HCT116 (cell line): ENCODE measurements at regions not wholly inside any gene's neighbourhood (a gene's known extent, or its start where the extent isn't known, plus 50 kb on each side); places are given as distances from the start of the nearest gene placed in this dataset.

Experiments
- ATAC-seq: fragments of 200-7000 bp; cut with Tn5 transposase; 2 replicates; pipeline ENCODE4 v1.9.1; 2020; ENCODE audit warnings: mild to moderate bottlenecking, moderate library complexity
- BruUV-seq: library from RNA; stranded (reverse); fragments of 400-500 nt; replicated peaks from 2 replicates; lab custom pipeline; 2021; lab: Mats Ljungman, UMichigan
- CTCF ChIA-PET: fragments of 300-600 bp; sonication (Branson Sonifier 250); formaldehyde crosslinking; loops from one replicate; lab custom pipeline; 2021; ENCODE audit warnings: antibody characterized with exemption; lab: Charles Lee
- POLR2A ChIA-PET: fragments of 300-600, 350-600 bp; sonication (Branson Sonifier 250); formaldehyde crosslinking; loops from one replicate; lab custom pipeline; 2021; ENCODE audit warnings: antibody characterized with exemption; lab: Charles Lee
- RAD21 ChIA-PET, 2 experiments: fragments of 300-600 bp; sonication (Branson Sonifier 250); formaldehyde crosslinking; loops; one replicate each; lab custom pipeline; 2023; ENCODE audit warnings: low total read pairs in 2 of 2; ENCODE audit not compliant: uncharacterized antibody in 2 of 2, unreplicated experiment in 2 of 2, low non-redundant PET in 1 of 2; lab: Charles Lee
- DNase-seq: peaks from one replicate; pipeline ENCODE4 v3.0.0-alpha.2; 2010; ENCODE audit warnings: low read depth, low spot score
- H2AFZ ChIP-seq: fragments of 200-600 bp; shearing (Covaris generic), sonication (generic); 2 replicates; pipeline ENCODE4 v1.6.1; 2017; ENCODE audit warnings: low read depth, mixed run types, mixed read lengths, antibody characterized with exemption, low read length; ENCODE audit not compliant: poor library complexity, severe bottlenecking
- H3K27ac ChIP-seq: 2 replicates; pipeline ENCODE4 v1.5.1; 2012; ENCODE audit warnings: low read depth, low read length
- H3K27me3 ChIP-seq: fragments of 200-600 bp; sonication (generic); 2 replicates; pipeline ENCODE4 v1.6.1; 2016; ENCODE audit warnings: mixed run types, low read length, mixed read lengths; ENCODE audit not compliant: insufficient read depth
- H3K36me3 ChIP-seq, 2 experiments: fragments of 200-500 bp in 1 of 2; fragments of 200-600 bp in 1 of 2; sonication (Bioruptor generic) in 1 of 2; sonication (generic) in 1 of 2; 2 replicates each; pipeline versions ENCODE4 v1.5.1 to v1.6.1; 2014 to 2016; ENCODE audit warnings: low read length in 2 of 2, inconsistent platforms in 1 of 2, mixed read lengths in 1 of 2, mixed run types in 1 of 2; ENCODE audit not compliant: insufficient read depth in 2 of 2, control insufficient read depth in 1 of 2
- H3K4me1 ChIP-seq, 2 experiments: fragments of 200-600 bp in 1 of 2; sonication (generic) in 1 of 2; 2 replicates each; pipeline versions ENCODE4 v1.5.1 to v1.6.1; 2012 to 2017; ENCODE audit warnings: low read length in 2 of 2, inconsistent platforms in 1 of 2, mild to moderate bottlenecking in 1 of 2, mixed read lengths in 1 of 2, mixed run types in 1 of 2, moderate library complexity in 1 of 2; ENCODE audit not compliant: insufficient read depth in 2 of 2, control insufficient read depth in 1 of 2
- H3K4me2 ChIP-seq: fragments of 200-600 bp; sonication (generic); 2 replicates; pipeline ENCODE4 v1.6.1; 2017; ENCODE audit warnings: mixed run types, low read length, mixed read lengths
- H3K4me3 ChIP-seq, 2 experiments: fragments of 200-600 bp in 1 of 2; sonication (generic) in 1 of 2; replicated peaks in 1 of 2; 2 replicates each; pipeline ENCODE4 v1.5.1; 2011 to 2016; ENCODE audit warnings: low read length in 2 of 2, control low read depth in 1 of 2, low read depth in 1 of 2, mild to moderate bottlenecking in 1 of 2, mixed read lengths in 1 of 2, mixed run types in 1 of 2
- H3K79me2 ChIP-seq: fragments of 200-600 bp; sonication (generic); 2 replicates; pipeline ENCODE4 v1.6.1; 2017; ENCODE audit warnings: mild to moderate bottlenecking, mixed run types, low read length, moderate library complexity, mixed read lengths; ENCODE audit not compliant: insufficient read depth
- H3K9ac ChIP-seq: fragments of 200-600 bp; sonication (generic); 2 replicates; pipeline ENCODE4 v1.6.1; 2016; ENCODE audit warnings: low read length, mixed read lengths
- H3K9me2 ChIP-seq: fragments of 200-600 bp; sonication (generic), shearing (Covaris generic); 2 replicates; pipeline ENCODE4 v1.6.1; 2017; ENCODE audit warnings: mixed run types, mild to moderate bottlenecking, moderate library complexity; ENCODE audit not compliant: insufficient read depth
- H3K9me3 ChIP-seq, 2 experiments: fragments of 200-500 bp in 1 of 2; fragments of 200-600 bp in 1 of 2; sonication (Bioruptor generic) in 1 of 2; sonication (generic) in 1 of 2; 2 replicates each; pipeline ENCODE4 v1.6.1; 2014 to 2017; ENCODE audit warnings: low read length in 2 of 2, mixed read lengths in 2 of 2, inconsistent platforms in 1 of 2, low read depth in 1 of 2, mild to moderate bottlenecking in 1 of 2, mixed run types in 1 of 2, moderate library complexity in 1 of 2; ENCODE audit not compliant: control insufficient read depth in 1 of 2, insufficient read depth in 1 of 2
- H4K20me1 ChIP-seq: fragments of 200-600 bp; sonication (generic), shearing (Covaris generic); 2 replicates; pipeline ENCODE4 v1.6.1; 2017; ENCODE audit warnings: mixed run types, mild to moderate bottlenecking, moderate library complexity; ENCODE audit not compliant: insufficient read depth
- ATF3 ChIP-seq: IDR thresholded peaks from 2 replicates; pipeline ENCODE4 v1.6.1; 2012
- CBX3 ChIP-seq: IDR thresholded peaks from 2 replicates; pipeline ENCODE4 v1.6.1; 2012; ENCODE audit warnings: low read depth
- CEBPB ChIP-seq: IDR thresholded peaks from 2 replicates; pipeline ENCODE4 v1.6.1; 2012; ENCODE audit warnings: low read depth
- CTCF ChIP-seq, 3 experiments: fragments of 200-600 bp in 1 of 3; sonication (generic) in 1 of 3; IDR thresholded peaks in 2 of 3; conservative IDR thresholded peaks in 1 of 3; 2 replicates each; pipeline ENCODE4 v1.5.1; 2012 to 2017; ENCODE audit warnings: low read depth in 2 of 3, low read length in 2 of 3, antibody characterized with exemption in 1 of 3, borderline replicate concordance in 1 of 3, control low read depth in 1 of 3, mild to moderate bottlenecking in 1 of 3, mixed read lengths in 1 of 3, mixed run types in 1 of 3, moderate library complexity in 1 of 3; ENCODE audit not compliant: insufficient read depth in 1 of 3
- ELF1 ChIP-seq: IDR thresholded peaks from 2 replicates; pipeline ENCODE4 v1.6.1; 2012; ENCODE audit warnings: low read depth, borderline replicate concordance
- EZH2phosphoT487 ChIP-seq: fragments of 200-600 bp; IDR thresholded peaks from 2 replicates; pipeline ENCODE4 v1.6.1; 2018; ENCODE audit warnings: antibody characterized with exemption, borderline replicate concordance
- FOSL1 ChIP-seq: IDR thresholded peaks from 2 replicates; pipeline ENCODE4 v1.6.1; 2012; ENCODE audit warnings: low read depth
- JUND ChIP-seq: IDR thresholded peaks from 2 replicates; pipeline ENCODE4 v1.6.1; 2012
- POLR2A ChIP-seq: IDR thresholded peaks from 2 replicates; pipeline ENCODE4 v1.7.0; 2011; ENCODE audit warnings: borderline replicate concordance; ENCODE audit not compliant: insufficient read depth, insufficient read length; ENCODE audit errors: extremely low read depth
- POLR2AphosphoS5 ChIP-seq: IDR thresholded peaks from 2 replicates; pipeline ENCODE4 v1.6.1; 2011; ENCODE audit warnings: mild to moderate bottlenecking, low read depth, low read length, moderate library complexity
- RAD21 ChIP-seq: IDR thresholded peaks from 2 replicates; pipeline ENCODE4 v1.6.1; 2012; ENCODE audit warnings: low read depth, mild to moderate bottlenecking
- REST ChIP-seq: IDR thresholded peaks from 2 replicates; pipeline ENCODE4 v1.6.1; 2012; ENCODE audit warnings: low read depth
- SIN3A ChIP-seq: IDR thresholded peaks from 2 replicates; pipeline ENCODE4 v1.6.1; 2012; ENCODE audit warnings: low read depth
- SP1 ChIP-seq: IDR thresholded peaks from 2 replicates; pipeline ENCODE4 v1.6.1; 2012; ENCODE audit warnings: low read depth
- YY1 ChIP-seq: IDR thresholded peaks from 2 replicates; pipeline ENCODE4 v1.6.1; 2011; ENCODE audit warnings: low read length, low read depth, moderate library complexity, mild to moderate bottlenecking; ENCODE audit not compliant: insufficient replicate concordance; ENCODE audit errors: extremely low read depth
- ZNF274 ChIP-seq: fragments of 200-500 bp; sonication (Bioruptor generic); IDR thresholded peaks from 2 replicates; pipeline ENCODE4 v1.6.1; 2014; ENCODE audit warnings: mild to moderate bottlenecking, low read depth, low read length, inconsistent platforms
- intact Hi-C: fragments of 100-400 bp; cut with micrococcal nuclease; formaldehyde crosslinking; loops from 2 replicates; pipeline ENCODE4 v1.10.0; 2022

- Histone ChIP-seq H3K9me2 (no peaks in the 10 kb centered on the region), H3K27ac (no peak overlapping the region), H3K9ac (no peak overlapping the region), H3K27me3 (no peaks in the 10 kb centered on the region), H3K36me3 (no peaks in the 10 kb centered on the region), H3K4me2 (no peak overlapping the region), H3K4me3 (no peak overlapping the region), H2AFZ (no peak overlapping the region), H3K4me1 (no peaks in the 10 kb centered on the region), H3K9me3 (no peaks in the 10 kb centered on the region), H4K20me1 (no peaks in the 10 kb centered on the region), H3K79me2 (no peaks in the 10 kb centered on the region)
- POLR2A ChIA-PET, result no interaction called here
- intact Hi-C loops, result no loop called here
- TF ChIP-seq CEBPB, result no peak
- RAD21 ChIA-PET, result no interaction called here
- CTCF ChIA-PET, result no interaction called here
- DNase-seq (no peak), ATAC-seq (no peak)
- no TSS peak for BruUV-seq
Measured at GRCh38 chr7:41169317-41169716, 533.6 kb downstream of the INHBA start.

- no peaks in the 10 kb centered on the region for H3K36me3 ChIP-seq
- H3K9ac ChIP-seq, result no peak overlapping the region
- ChIA-PET RAD21 (no interaction called here), CTCF (no interaction called here), POLR2A (no interaction called here)
- H3K4me2 ChIP-seq, result no peak overlapping the region
- no peak overlapping the region for H2AFZ ChIP-seq
- no peak overlapping the region for H3K4me3 ChIP-seq
- no TSS peak for BruUV-seq
- H3K79me2 ChIP-seq, result no peaks in the 10 kb centered on the region
- intact Hi-C loops, result no loop called here
- no peak for ATAC-seq
- no peaks in the 10 kb centered on the region for H3K9me2 ChIP-seq
- no peak overlapping the region for H3K27ac ChIP-seq
- DNase-seq, result no peak
- no peaks in the 10 kb centered on the region for H3K27me3 ChIP-seq
- TF ChIP-seq RAD21 (no peak), SP1 (no peak), POLR2AphosphoS5 (no peak), ELF1 (no peak), CBX3 (no peak), CTCF (IDR thresholded peaks at IDR 0.05 in 2 of 3, conservative IDR thresholded peaks at IDR 0.05 in 1 of 3; ENCODE audit: borderline replicate concordance in 1 of 3, insufficient read depth in 1 of 3, low read depth in 2 of 3, low read length in 2 of 3) (no peak), FOSL1 (no peak), JUND (no peak), SIN3A (no peak), EZH2phosphoT487 (no peak), ATF3 (no peak), ZNF274 (no peak), YY1 (no peak), POLR2A (no peak), REST (no peak)
- H3K4me1 ChIP-seq, result no peaks in the 10 kb centered on the region
- no peaks in the 10 kb centered on the region for H3K9me3 ChIP-seq
- no peaks in the 10 kb centered on the region for H4K20me1 ChIP-seq
Measured at GRCh38 chr7:41167836-41168235, 535.1 kb downstream of the INHBA start.
